ENCODE measurements at regions not wholly inside any gene's neighbourhood (a gene's known extent, or its start where the extent isn't known, plus 50 kb on each side); places are given as distances from the start of the nearest gene placed in this dataset.
"Not testable (repeated sequence)": the region's sequence is repeated elsewhere in the genome, so short reads cannot be mapped to it uniquely, and the experiment has no call there.

- H3K27me3 ChIP-seq (ENCODE audit: control insufficient read depth in 2 of 2, insufficient read depth in 2 of 2, low read length in 2 of 2) = no peaks in the 10 kb centered on the region
- no peak overlapping the region for H3K4me3 ChIP-seq (ENCODE audit: low read length in 2 of 2)
- no peak overlapping the region for H3K9ac ChIP-seq (ENCODE audit: low read depth in 1 of 2, low read length in 2 of 2)
- no peak overlapping the region for H3K27ac ChIP-seq (ENCODE audit: low read depth in 2 of 2, low read length in 2 of 2)
- H3K36me3 ChIP-seq (ENCODE audit: control insufficient read depth in 2 of 2, insufficient read depth in 2 of 2, low read length in 2 of 2) = no peaks in the 10 kb centered on the region
- no peaks in the 10 kb centered on the region for H3K4me1 ChIP-seq (ENCODE audit: control insufficient read depth in 2 of 2, insufficient read depth in 2 of 2, low read length in 2 of 2)
- H3K9me3 ChIP-seq (ENCODE audit: control insufficient read depth in 2 of 2, low read length in 2 of 2) = no peaks in the 10 kb centered on the region
Observed at GRCh38 chr6:23754197-23754596, 371.8 kb upstream of the NRSN1 start.

DNA sequence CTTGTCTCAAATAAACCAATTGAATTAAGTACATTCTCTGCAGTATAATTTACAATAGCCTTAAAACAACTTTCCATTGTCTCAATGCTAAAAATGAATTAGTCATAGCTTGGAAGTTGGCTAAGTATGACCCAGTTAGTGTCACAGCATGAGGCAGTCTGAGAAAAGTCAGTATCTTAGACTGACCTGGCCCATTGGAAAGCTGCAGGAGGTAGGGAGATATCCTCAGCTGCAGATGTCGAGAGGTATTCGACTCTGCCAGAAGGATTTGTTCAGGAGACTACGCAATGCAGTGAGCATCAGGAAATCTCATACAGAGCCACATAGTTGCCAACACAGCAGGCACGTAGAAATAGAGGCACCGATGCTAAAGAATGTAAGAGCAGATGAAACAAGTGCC is 350.9 kb upstream of the NRSN1 start:
- Histone ChIP-seq H3K4me1 (ENCODE audit: control insufficient read depth in 2 of 2, insufficient read depth in 2 of 2, low read length in 2 of 2) (no peaks in the 10 kb centered on the region), H3K4me3 (ENCODE audit: low read length in 2 of 2) (no peak overlapping the region), H3K36me3 (ENCODE audit: control insufficient read depth in 2 of 2, insufficient read depth in 2 of 2, low read length in 2 of 2) (no peaks in the 10 kb centered on the region), H3K9ac (ENCODE audit: low read depth in 1 of 2, low read length in 2 of 2) (no peak overlapping the region), H3K9me3 (ENCODE audit: control insufficient read depth in 2 of 2, low read length in 2 of 2) (peaks cover 0 to 2% of the 10 kb centered on the region in 2 donors), H3K27me3 (ENCODE audit: control insufficient read depth in 2 of 2, insufficient read depth in 2 of 2, low read length in 2 of 2) (no peaks in the 10 kb centered on the region), H3K27ac (ENCODE audit: low read depth in 2 of 2, low read length in 2 of 2) (no peak overlapping the region)

DNA sequence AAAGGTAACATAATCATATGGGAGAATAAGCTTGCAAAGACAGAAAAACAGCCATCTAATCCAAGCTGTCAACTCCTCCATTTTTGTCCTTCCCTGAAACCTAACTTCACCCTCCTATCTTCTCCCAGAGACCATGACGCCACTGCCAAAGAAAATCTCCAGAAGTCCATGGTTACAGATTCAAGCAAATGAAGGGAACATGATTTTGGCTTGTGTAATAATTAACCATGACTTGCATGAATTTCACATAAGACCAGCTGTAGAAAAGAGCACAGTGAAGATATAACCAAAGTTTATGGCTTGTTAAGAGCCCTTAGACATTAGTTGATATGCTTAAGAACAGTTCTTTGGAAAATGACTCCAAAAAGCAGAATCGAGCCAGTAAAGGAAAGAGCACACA is 342.1 kb upstream of the NRSN1 start:
- Histone ChIP-seq H3K27me3 (ENCODE audit: control insufficient read depth in 2 of 2, insufficient read depth in 2 of 2, low read length in 2 of 2) (no peaks in the 10 kb centered on the region), H3K9me3 (ENCODE audit: control insufficient read depth in 2 of 2, low read length in 2 of 2) (no peaks in the 10 kb centered on the region), H3K27ac (ENCODE audit: low read depth in 2 of 2, low read length in 2 of 2) (no peak overlapping the region), H3K4me1 (ENCODE audit: control insufficient read depth in 2 of 2, insufficient read depth in 2 of 2, low read length in 2 of 2) (no peaks in the 10 kb centered on the region), H3K4me3 (ENCODE audit: low read length in 2 of 2) (no peak overlapping the region), H3K9ac (ENCODE audit: low read depth in 1 of 2, low read length in 2 of 2) (no peak overlapping the region), H3K36me3 (ENCODE audit: control insufficient read depth in 2 of 2, insufficient read depth in 2 of 2, low read length in 2 of 2) (no peaks in the 10 kb centered on the region)

- Histone ChIP-seq H3K9ac (ENCODE audit: low read depth in 1 of 2, low read length in 2 of 2) (no peak overlapping the region), H3K4me1 (ENCODE audit: control insufficient read depth in 2 of 2, insufficient read depth in 2 of 2, low read length in 2 of 2) (no peaks in the 10 kb centered on the region), H3K36me3 (ENCODE audit: control insufficient read depth in 2 of 2, insufficient read depth in 2 of 2, low read length in 2 of 2) (no peaks in the 10 kb centered on the region), H3K27me3 (ENCODE audit: control insufficient read depth in 2 of 2, insufficient read depth in 2 of 2, low read length in 2 of 2) (no peaks in the 10 kb centered on the region), H3K27ac (ENCODE audit: low read depth in 2 of 2, low read length in 2 of 2) (no peak overlapping the region), H3K4me3 (ENCODE audit: low read length in 2 of 2) (no peak overlapping the region), H3K9me3 (ENCODE audit: control insufficient read depth in 2 of 2, low read length in 2 of 2) (no peaks in the 10 kb centered on the region)
Observed at GRCh38 chr6:23784301-23784919, 341.6 kb upstream of the NRSN1 start.

GRCh38 chr6:23790756-23791155 is 335.3 kb upstream of the NRSN1 start:
- Histone ChIP-seq H3K9ac (ENCODE audit: low read depth in 1 of 2, low read length in 2 of 2) (no peak overlapping the region), H3K36me3 (ENCODE audit: control insufficient read depth in 2 of 2, insufficient read depth in 2 of 2, low read length in 2 of 2) (no peaks in the 10 kb centered on the region), H3K27me3 (ENCODE audit: control insufficient read depth in 2 of 2, insufficient read depth in 2 of 2, low read length in 2 of 2) (no peaks in the 10 kb centered on the region), H3K9me3 (ENCODE audit: control insufficient read depth in 2 of 2, low read length in 2 of 2) (no peaks in the 10 kb centered on the region), H3K27ac (ENCODE audit: low read depth in 2 of 2, low read length in 2 of 2) (no peak overlapping the region), H3K4me3 (ENCODE audit: low read length in 2 of 2) (no peak overlapping the region), H3K4me1 (ENCODE audit: control insufficient read depth in 2 of 2, insufficient read depth in 2 of 2, low read length in 2 of 2) (no peaks in the 10 kb centered on the region)

- no peak overlapping the region for H3K9ac ChIP-seq (ENCODE audit: low read depth in 1 of 2, low read length in 2 of 2)
- no peaks in the 10 kb centered on the region for H3K9me3 ChIP-seq (ENCODE audit: control insufficient read depth in 2 of 2, low read length in 2 of 2)
- H3K27me3 ChIP-seq (ENCODE audit: control insufficient read depth in 2 of 2, insufficient read depth in 2 of 2, low read length in 2 of 2) = no peaks in the 10 kb centered on the region
- H3K4me3 ChIP-seq (ENCODE audit: low read length in 2 of 2) = no peak overlapping the region
- H3K36me3 ChIP-seq (ENCODE audit: control insufficient read depth in 2 of 2, insufficient read depth in 2 of 2, low read length in 2 of 2) = no peaks in the 10 kb centered on the region
- H3K4me1 ChIP-seq (ENCODE audit: control insufficient read depth in 2 of 2, insufficient read depth in 2 of 2, low read length in 2 of 2) = no peaks in the 10 kb centered on the region
- no peak overlapping the region for H3K27ac ChIP-seq (ENCODE audit: low read depth in 2 of 2, low read length in 2 of 2)
Observed at GRCh38 chr6:23797041-23797440, 329.0 kb upstream of the NRSN1 start.

GRCh38 chr6:23804289-23804688 is 321.7 kb upstream of the NRSN1 start:
- not testable (repeated sequence) for H3K27me3 ChIP-seq (ENCODE audit: control insufficient read depth in 2 of 2, insufficient read depth in 2 of 2, low read length in 2 of 2); H3K27ac ChIP-seq (ENCODE audit: low read depth in 2 of 2, low read length in 2 of 2); H3K9me3 ChIP-seq (ENCODE audit: control insufficient read depth in 2 of 2, low read length in 2 of 2); H3K4me3 ChIP-seq (ENCODE audit: low read length in 2 of 2); H3K36me3 ChIP-seq (ENCODE audit: control insufficient read depth in 2 of 2, insufficient read depth in 2 of 2, low read length in 2 of 2); H3K9ac ChIP-seq (ENCODE audit: low read depth in 1 of 2, low read length in 2 of 2); H3K4me1 ChIP-seq (ENCODE audit: control insufficient read depth in 2 of 2, insufficient read depth in 2 of 2, low read length in 2 of 2)

- H3K9me3 ChIP-seq (ENCODE audit: control insufficient read depth in 2 of 2, low read length in 2 of 2); H3K27me3 ChIP-seq (ENCODE audit: control insufficient read depth in 2 of 2, insufficient read depth in 2 of 2, low read length in 2 of 2): not testable (repeated sequence)
Observed at GRCh38 chr6:23821141-23821540, 304.9 kb upstream of the NRSN1 start.

GRCh38 chr6:23823421-23823820 is 302.6 kb upstream of the NRSN1 start:
- Histone ChIP-seq H3K9ac (ENCODE audit: low read depth in 1 of 2, low read length in 2 of 2) (no peak overlapping the region), H3K27me3 (ENCODE audit: control insufficient read depth in 2 of 2, insufficient read depth in 2 of 2, low read length in 2 of 2) (no peaks in the 10 kb centered on the region), H3K36me3 (ENCODE audit: control insufficient read depth in 2 of 2, insufficient read depth in 2 of 2, low read length in 2 of 2) (no peaks in the 10 kb centered on the region), H3K27ac (ENCODE audit: low read depth in 2 of 2, low read length in 2 of 2) (no peak overlapping the region), H3K9me3 (ENCODE audit: control insufficient read depth in 2 of 2, low read length in 2 of 2) (no peaks in the 10 kb centered on the region), H3K4me3 (ENCODE audit: low read length in 2 of 2) (no peak overlapping the region), H3K4me1 (ENCODE audit: control insufficient read depth in 2 of 2, insufficient read depth in 2 of 2, low read length in 2 of 2) (no peaks in the 10 kb centered on the region)

More at GRCh38 chr6:23821141-23821540, 304.9 kb upstream of the NRSN1 start:
- not testable (repeated sequence) for H3K4me1 ChIP-seq (ENCODE audit: control insufficient read depth in 2 of 2, insufficient read depth in 2 of 2, low read length in 2 of 2); H3K9ac ChIP-seq (ENCODE audit: low read depth in 1 of 2, low read length in 2 of 2); H3K36me3 ChIP-seq (ENCODE audit: control insufficient read depth in 2 of 2, insufficient read depth in 2 of 2, low read length in 2 of 2); H3K27ac ChIP-seq (ENCODE audit: low read depth in 2 of 2, low read length in 2 of 2); H3K4me3 ChIP-seq (ENCODE audit: low read length in 2 of 2)

DNA sequence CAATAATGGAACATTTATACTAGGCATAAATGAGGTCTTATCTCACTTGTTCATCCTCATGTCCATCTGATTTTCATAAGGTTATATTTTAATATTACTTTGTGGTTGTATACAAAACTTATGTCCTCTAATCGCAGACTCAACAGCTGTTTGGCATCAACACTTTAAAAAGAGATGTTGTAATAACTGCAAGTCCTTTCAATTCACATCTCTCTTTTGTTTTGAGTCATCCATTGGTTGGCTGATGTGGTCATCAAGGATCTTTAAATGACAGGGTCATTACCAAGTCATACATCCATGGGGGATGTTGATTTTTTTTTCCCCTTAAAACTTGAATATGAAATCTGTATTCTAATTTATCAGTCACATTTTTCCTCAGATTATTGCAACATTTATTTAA is 299.4 kb upstream of the NRSN1 start:
- Histone ChIP-seq H3K9ac (ENCODE audit: low read depth in 1 of 2, low read length in 2 of 2) (no peak overlapping the region), H3K4me3 (ENCODE audit: low read length in 2 of 2) (no peak overlapping the region), H3K36me3 (ENCODE audit: control insufficient read depth in 2 of 2, insufficient read depth in 2 of 2, low read length in 2 of 2) (no peaks in the 10 kb centered on the region), H3K4me1 (ENCODE audit: control insufficient read depth in 2 of 2, insufficient read depth in 2 of 2, low read length in 2 of 2) (no peaks in the 10 kb centered on the region), H3K9me3 (ENCODE audit: control insufficient read depth in 2 of 2, low read length in 2 of 2) (no peaks in the 10 kb centered on the region), H3K27ac (ENCODE audit: low read depth in 2 of 2, low read length in 2 of 2) (no peak overlapping the region), H3K27me3 (ENCODE audit: control insufficient read depth in 2 of 2, insufficient read depth in 2 of 2, low read length in 2 of 2) (no peaks in the 10 kb centered on the region)

- Histone ChIP-seq H3K36me3 (ENCODE audit: control insufficient read depth in 2 of 2, insufficient read depth in 2 of 2, low read length in 2 of 2) (no peaks in the 10 kb centered on the region), H3K4me3 (ENCODE audit: low read length in 2 of 2) (no peak overlapping the region), H3K27ac (ENCODE audit: low read depth in 2 of 2, low read length in 2 of 2) (no peak overlapping the region), H3K27me3 (ENCODE audit: control insufficient read depth in 2 of 2, insufficient read depth in 2 of 2, low read length in 2 of 2) (no peaks in the 10 kb centered on the region), H3K9ac (ENCODE audit: low read depth in 1 of 2, low read length in 2 of 2) (no peak overlapping the region), H3K9me3 (ENCODE audit: control insufficient read depth in 2 of 2, low read length in 2 of 2) (no peaks in the 10 kb centered on the region), H3K4me1 (ENCODE audit: control insufficient read depth in 2 of 2, insufficient read depth in 2 of 2, low read length in 2 of 2) (no peaks in the 10 kb centered on the region)
Observed at GRCh38 chr6:23828861-23829260, 297.2 kb upstream of the NRSN1 start.
